ENCODE measurements at regions not wholly inside any gene's neighbourhood (a gene's known extent, or its start where the extent isn't known, plus 50 kb on each side); places are given as distances from the start of the nearest gene placed in this dataset.

GRCh38 chr19:16024266-16025107, 51.8 kb upstream of the TPM4 start:
- Histone ChIP-seq H2BK120ac (ENCODE audit: low read depth, low read length) (no peak overlapping the region), H4K91ac (ENCODE audit: insufficient read depth, low read depth, low read length) (no peak overlapping the region), H2BK15ac (ENCODE audit: low read depth, low read length) (no peak overlapping the region), H2AFZ (replicated peaks; ENCODE audit: low read length, poor library complexity) (no peak overlapping the region), H3K4me1 (ENCODE audit: control insufficient read depth, insufficient read depth, low read length) (no peaks in the 10 kb centered on the region), H3K18ac (ENCODE audit: low read depth, low read length) (no peak overlapping the region), H3K23ac (ENCODE audit: low read depth, low read length) (no peak overlapping the region), H3K27me3 (ENCODE audit: control insufficient read depth, insufficient read depth, low read length) (peaks cover 6% of the 10 kb centered on the region; the same call in 1 of the 2 replicates), H3K27ac (ENCODE audit: insufficient read depth, low read length) (no peak overlapping the region), H4K20me1 (ENCODE audit: insufficient read depth, low read length) (no peaks in the 10 kb centered on the region), H2BK20ac (ENCODE audit: low read depth, low read length) (no peak overlapping the region), H3K9ac (ENCODE audit: low read depth, low read length) (no peak overlapping the region), H2BK5ac (ENCODE audit: low read depth, low read length, poor library complexity, severe bottlenecking) (no peak overlapping the region), H3K79me1 (ENCODE audit: low read depth in 1 of 2, low read length in 2 of 2) (no peaks in the 10 kb centered on the region), H3K9me3 (ENCODE audit: control insufficient read depth, insufficient read depth, low read length) (no peaks in the 10 kb centered on the region), H3K14ac (replicated peaks; ENCODE audit: low read depth, low read length) (no peak overlapping the region), H3K36me3 (ENCODE audit: control insufficient read depth, insufficient read depth, low read length) (no peaks in the 10 kb centered on the region), H3K9me1 (ENCODE audit: insufficient read depth, low read length) (no peaks in the 10 kb centered on the region), H3K56ac (ENCODE audit: extremely low read depth, insufficient read depth, low read length) (no peak overlapping the region), H3K4ac (ENCODE audit: low read depth, low read length) (no peak overlapping the region), H4K5ac (ENCODE audit: low read depth, low read length) (no peak overlapping the region), H2AK5ac (ENCODE audit: low read depth, low read length) (no peak overlapping the region), H4K8ac (ENCODE audit: low read depth in 2 of 2, low read length in 2 of 2) (no peak overlapping the region), H2AK9ac (replicated peaks; ENCODE audit: low read depth, low read length, poor library complexity) (no peak overlapping the region), H3K4me2 (ENCODE audit: low read depth, low read length) (no peak overlapping the region), H3K4me3 (ENCODE audit: insufficient read depth, low read depth, low read length) (no peak overlapping the region)
- intact Hi-C loops (cut with micrococcal nuclease), result loop anchor here (1.0 kb wide), 1 partner anchor 158 kb away; no protein-coding TSS in a partner anchor
- in situ Hi-C loops (cut with MboI; ENCODE audit: low sequenced_read_pairs), result no loop called here
- ChIA-PET POLR2A (ENCODE audit: unreplicated experiment) (no interaction called here), CTCF (interaction anchor here (1.6 kb wide), 1 partner anchor 17 kb away, joined by 9 read pairs; no protein-coding TSS in a partner anchor)
- no peak for DNase-seq
- 72% methylated on average over 10 of the region's 18 CpGs; no CpG with 5 or more reads in 1 of the 2 experiments for whole genome bisulfite sequencing, 2 experiments (ENCODE audit: extremely low coverage in 2 of 2, insufficient read length in 1 of 2)
- no TSS peak for BruUV-seq (replicated peaks)
- dilution Hi-C loops (cut with HindIII; ENCODE audit: low sequenced_read_pairs, unreplicated experiment), result no loop called here
- ATAC-seq (ENCODE audit: low read depth), result no peak
- no peak for TF ChIP-seq USF2 (IDR thresholded peaks at IDR 0.05; ENCODE audit: low read depth, low read length)
- no peak for TF ChIP-seq MXI1 (IDR thresholded peaks at IDR 0.05; ENCODE audit: borderline replicate concordance, low read depth, low read length)
- no peak for TF ChIP-seq RCOR1 (IDR thresholded peaks at IDR 0.05; ENCODE audit: insufficient replicate concordance, low read length)

Measured in IMR-90 (cell line).